ENCODE measurements at regions not wholly inside any gene's neighbourhood (a gene's known extent, or its start where the extent isn't known, plus 50 kb on each side); places are given as distances from the start of the nearest gene placed in this dataset.

- no peaks in the 10 kb centered on the region for H3K4me1 ChIP-seq (ENCODE audit: control insufficient read depth in 4 of 4, insufficient read depth in 4 of 4, low read length in 3 of 4)
- H3K36me3 ChIP-seq (ENCODE audit: control insufficient read depth in 4 of 4, insufficient read depth in 3 of 4, low read depth in 1 of 4, low read length in 3 of 4): no peaks in the 10 kb centered on the region
- no peaks in the 10 kb centered on the region for H3K9me3 ChIP-seq (ENCODE audit: control insufficient read depth in 4 of 4, low read length in 3 of 4)
- H3K9ac ChIP-seq (ENCODE audit: low read depth in 1 of 2, low read length in 2 of 2): no peak overlapping the region
- H3K4me3 ChIP-seq (ENCODE audit: low read depth in 1 of 3, low read length in 3 of 3): no peak overlapping the region
- H3K27me3 ChIP-seq (ENCODE audit: control insufficient read depth in 4 of 4, insufficient read depth in 4 of 4, low read length in 3 of 4): no peaks in the 10 kb centered on the region
- WGBS: 95% methylated on average over 1 of the region's 1 CpG
- no peak for DNase-seq (ENCODE audit: low spot score)
- H3K27ac ChIP-seq (ENCODE audit: low read depth in 1 of 2, low read length in 2 of 2): no peak overlapping the region
- TF ChIP-seq RAD21 (IDR thresholded peaks at IDR 0.05) (no peak), YY1 (IDR thresholded peaks at IDR 0.05) (no peak), MAX (IDR thresholded peaks at IDR 0.05) (no peak), NR2F2 (IDR thresholded peaks at IDR 0.05) (no peak), RXRA (IDR thresholded peaks at IDR 0.05) (no peak), GABPA (IDR thresholded peaks at IDR 0.05 in 1 of 2, conservative IDR thresholded peaks at IDR 0.05 in 1 of 2) (no peak), HNF4A (conservative IDR thresholded peaks at IDR 0.05) (no peak), FOXA2 (IDR thresholded peaks at IDR 0.05) (no peak), SP1 (IDR thresholded peaks at IDR 0.05) (no peak), JUND (IDR thresholded peaks at IDR 0.05) (no peak), EGR1 (IDR thresholded peaks at IDR 0.05; ENCODE audit: low read depth in 2 of 2) (no peak), FOXA1 (IDR thresholded peaks at IDR 0.05) (no peak), REST (IDR thresholded peaks at IDR 0.05) (no peak), CTCF (IDR thresholded peaks at IDR 0.05; ENCODE audit: low read depth, low read length, missing input control) (no peak), ZBTB33 (IDR thresholded peaks at IDR 0.05) (no peak), ATF3 (IDR thresholded peaks at IDR 0.05) (no peak), TAF1 (conservative IDR thresholded peaks at IDR 0.05) (no peak), HNF4G (IDR thresholded peaks at IDR 0.05) (no peak)
These were observed 89.3 kb upstream of the AMOTL1 start for GRCh38 chr11:94678901-94679300.
